ENCODE measurements at regions not wholly inside any gene's neighbourhood (a gene's known extent, or its start where the extent isn't known, plus 50 kb on each side); places are given as distances from the start of the nearest gene placed in this dataset.

- H3K36me3 ChIP-seq (ENCODE audit: low read depth): no peaks in the 10 kb centered on the region
- no peaks in the 10 kb centered on the region for H3K4me1 ChIP-seq (ENCODE audit: insufficient read depth)
- no peaks in the 10 kb centered on the region for H3F3A ChIP-seq (ENCODE audit: insufficient read depth)
- 30% methylated on average over 5 of the region's 5 CpGs for WGBS, 2 experiments (ENCODE audit: low coverage in 1 of 2, low lambda C conversion rate in 2 of 2, missing lambda C conversion rate in 2 of 2)
- no peaks in the 10 kb centered on the region for H3K9me2 ChIP-seq (ENCODE audit: insufficient read depth)
- no peak for DNase-seq
- no peak overlapping the region for H3K4me2 ChIP-seq (ENCODE audit: unreplicated experiment)
- H3K4me3 ChIP-seq: no peak overlapping the region
- TF ChIP-seq EZH2 (IDR thresholded peaks at IDR 0.05; ENCODE audit: insufficient read depth, poor library complexity, severe bottlenecking): no peak
- no peak for TF ChIP-seq EZH2phosphoT487 (IDR thresholded peaks at IDR 0.05; ENCODE audit: insufficient read depth, low read depth)
- no peaks in the 10 kb centered on the region for H4K20me1 ChIP-seq (ENCODE audit: insufficient read depth)
- H3K9me3 ChIP-seq (ENCODE audit: low read depth): no peaks in the 10 kb centered on the region
- in situ Hi-C loops (cut with MboI): no loop called here
- H3K79me2 ChIP-seq (ENCODE audit: insufficient read depth): no peaks in the 10 kb centered on the region
- H3K9ac ChIP-seq: no peak overlapping the region
- peaks cover 39% of the 10 kb centered on the region for H3K27me3 ChIP-seq (replicated peaks; ENCODE audit: insufficient read depth)
- H2AFZ ChIP-seq: no peak overlapping the region
- no peak overlapping the region for H3K27ac ChIP-seq
These were observed 983.0 kb upstream of the WWC1 start for GRCh38 chr5:167308466-167308865.

GRCh38 chr5:167309941-167310517, 981.4 kb upstream of the WWC1 start:
- WGBS, 2 experiments (ENCODE audit: low coverage in 1 of 2, low lambda C conversion rate in 2 of 2, missing lambda C conversion rate in 2 of 2): 7 to 9% methylated on average over 8 of the region's 8 CpGs
- Histone ChIP-seq H3K4me1 (ENCODE audit: insufficient read depth) (no peaks in the 10 kb centered on the region), H2AFZ (no peak overlapping the region), H4K20me1 (ENCODE audit: insufficient read depth) (no peaks in the 10 kb centered on the region), H3K9me2 (ENCODE audit: insufficient read depth) (no peaks in the 10 kb centered on the region), H3K27ac (no peak overlapping the region), H3K9ac (no peak overlapping the region), H3K4me3 (no peak overlapping the region), H3K27me3 (replicated peaks; ENCODE audit: insufficient read depth) (peaks cover 25% of the 10 kb centered on the region), H3K79me2 (ENCODE audit: insufficient read depth) (no peaks in the 10 kb centered on the region), H3K4me2 (ENCODE audit: unreplicated experiment) (no peak overlapping the region), H3K9me3 (ENCODE audit: low read depth) (no peaks in the 10 kb centered on the region), H3K36me3 (ENCODE audit: low read depth) (no peaks in the 10 kb centered on the region), H3F3A (ENCODE audit: insufficient read depth) (no peaks in the 10 kb centered on the region)
- TF ChIP-seq EZH2phosphoT487 (IDR thresholded peaks at IDR 0.05; ENCODE audit: insufficient read depth, low read depth) (no peak), EZH2 (IDR thresholded peaks at IDR 0.05; ENCODE audit: insufficient read depth, poor library complexity, severe bottlenecking) (no peak)
- in situ Hi-C loops (cut with MboI): no loop called here
- DNase-seq: no peak

GRCh38 chr5:167311340-167311739, 980.1 kb upstream of the WWC1 start:
- in situ Hi-C loops (cut with MboI): no loop called here
- Histone ChIP-seq H4K20me1 (ENCODE audit: insufficient read depth) (no peaks in the 10 kb centered on the region), H3K4me3 (no peak overlapping the region), H3K9me3 (ENCODE audit: low read depth) (no peaks in the 10 kb centered on the region), H3K4me2 (ENCODE audit: unreplicated experiment) (no peak overlapping the region), H3K27ac (no peak overlapping the region), H3K27me3 (replicated peaks; ENCODE audit: insufficient read depth) (peaks cover 25% of the 10 kb centered on the region), H3K4me1 (ENCODE audit: insufficient read depth) (no peaks in the 10 kb centered on the region), H3K9ac (no peak overlapping the region), H3K36me3 (ENCODE audit: low read depth) (no peaks in the 10 kb centered on the region), H2AFZ (no peak overlapping the region), H3K79me2 (ENCODE audit: insufficient read depth) (no peaks in the 10 kb centered on the region), H3F3A (ENCODE audit: insufficient read depth) (no peaks in the 10 kb centered on the region), H3K9me2 (ENCODE audit: insufficient read depth) (no peaks in the 10 kb centered on the region)
- TF ChIP-seq EZH2 (IDR thresholded peaks at IDR 0.05; ENCODE audit: insufficient read depth, poor library complexity, severe bottlenecking) (no peak), EZH2phosphoT487 (IDR thresholded peaks at IDR 0.05; ENCODE audit: insufficient read depth, low read depth) (no peak)
- no peak for DNase-seq
- 22 to 25% methylated on average over 3 of the region's 3 CpGs for WGBS, 2 experiments (ENCODE audit: low coverage in 1 of 2, low lambda C conversion rate in 2 of 2, missing lambda C conversion rate in 2 of 2)

- Histone ChIP-seq H3K9me2 (ENCODE audit: insufficient read depth) (no peaks in the 10 kb centered on the region), H3K27ac (no peak overlapping the region), H3K27me3 (replicated peaks; ENCODE audit: insufficient read depth) (peaks cover 24% of the 10 kb centered on the region), H3K9me3 (ENCODE audit: low read depth) (no peaks in the 10 kb centered on the region), H2AFZ (no peak overlapping the region), H3K79me2 (ENCODE audit: insufficient read depth) (no peaks in the 10 kb centered on the region), H3K4me1 (ENCODE audit: insufficient read depth) (no peaks in the 10 kb centered on the region), H3K36me3 (ENCODE audit: low read depth) (no peaks in the 10 kb centered on the region), H3K4me3 (no peak overlapping the region), H3F3A (ENCODE audit: insufficient read depth) (no peaks in the 10 kb centered on the region), H3K9ac (no peak overlapping the region), H4K20me1 (ENCODE audit: insufficient read depth) (no peaks in the 10 kb centered on the region), H3K4me2 (ENCODE audit: unreplicated experiment) (no peak overlapping the region)
- DNase-seq: no peak
- no peak for TF ChIP-seq EZH2 (IDR thresholded peaks at IDR 0.05; ENCODE audit: insufficient read depth, poor library complexity, severe bottlenecking)
- no peak for TF ChIP-seq EZH2phosphoT487 (IDR thresholded peaks at IDR 0.05; ENCODE audit: insufficient read depth, low read depth)
- in situ Hi-C loops (cut with MboI): no loop called here
- WGBS, 2 experiments (ENCODE audit: low coverage in 1 of 2, low lambda C conversion rate in 2 of 2, missing lambda C conversion rate in 2 of 2): 15 to 19% methylated on average over 3 of the region's 3 CpGs
These were observed 979.2 kb upstream of the WWC1 start for GRCh38 chr5:167312225-167312624.

- DNase-seq: no peak
- H3K27me3 ChIP-seq (replicated peaks; ENCODE audit: insufficient read depth): 0 out of 2 replicates have a peak, but pooled peaks cover 2% of the 10 kb centered on the region
- no peak overlapping the region for H3K4me2 ChIP-seq (ENCODE audit: unreplicated experiment)
- H3F3A ChIP-seq (ENCODE audit: insufficient read depth): no peaks in the 10 kb centered on the region
- 45 to 47% methylated on average over 2 of the region's 2 CpGs for WGBS, 2 experiments (ENCODE audit: low coverage in 1 of 2, low lambda C conversion rate in 2 of 2, missing lambda C conversion rate in 2 of 2)
- in situ Hi-C loops (cut with MboI): no loop called here
- H3K36me3 ChIP-seq (ENCODE audit: low read depth): no peaks in the 10 kb centered on the region
- no peak overlapping the region for H3K27ac ChIP-seq
- no peaks in the 10 kb centered on the region for H3K9me3 ChIP-seq (ENCODE audit: low read depth)
- no peaks in the 10 kb centered on the region for H3K79me2 ChIP-seq (ENCODE audit: insufficient read depth)
- H3K4me1 ChIP-seq (ENCODE audit: insufficient read depth): no peaks in the 10 kb centered on the region
- H4K20me1 ChIP-seq (ENCODE audit: insufficient read depth): no peaks in the 10 kb centered on the region
- no peak overlapping the region for H3K4me3 ChIP-seq
- H3K9ac ChIP-seq: no peak overlapping the region
- H2AFZ ChIP-seq: no peak overlapping the region
- TF ChIP-seq EZH2 (IDR thresholded peaks at IDR 0.05; ENCODE audit: insufficient read depth, poor library complexity, severe bottlenecking): no peak
- TF ChIP-seq EZH2phosphoT487 (IDR thresholded peaks at IDR 0.05; ENCODE audit: insufficient read depth, low read depth): no peak
- H3K9me2 ChIP-seq (ENCODE audit: insufficient read depth): no peaks in the 10 kb centered on the region
These were observed 975.7 kb upstream of the WWC1 start for GRCh38 chr5:167315762-167316161.
